Endothelial cell of umbilical vein (primary cell): ENCODE measurements at regions not wholly inside any gene's neighbourhood (a gene's known extent, or its start where the extent isn't known, plus 50 kb on each side); places are given as distances from the start of the nearest gene placed in this dataset.

Experiments
- BruUV-seq: library from RNA; stranded (reverse); fragments of 400-500 nt; replicated peaks from 2 replicates; lab custom pipeline; 2021; lab: Mats Ljungman, UMichigan
- CTCF ChIA-PET: fragments of 300-600, 350-600 bp; sonication (Branson Sonifier 250); formaldehyde crosslinking; loops from one replicate; lab custom pipeline; 2021; ENCODE audit warnings: antibody characterized with exemption, inconsistent platforms; lab: Charles Lee
- POLR2A ChIA-PET: fragments of 300-600, 350-600 bp; sonication (Branson Sonifier 250); formaldehyde crosslinking; loops from one replicate; lab custom pipeline; 2021; ENCODE audit warnings: antibody characterized with exemption, inconsistent platforms; lab: Charles Lee
- DNase-seq: peaks from one replicate; pipeline ENCODE4 v3.0.0-alpha.2; 2011; ENCODE audit warnings: low read depth, low spot score
- FAIRE-seq: peaks from 2 replicates; lab custom pipeline; 2011; peaks lifted over from hg19 to GRCh38; lab: Jason Lieb, UNC
- H2AFZ ChIP-seq: 2 replicates; pipeline ENCODE4 v1.6.0; 2012; ENCODE audit warnings: low read depth, low read length, control low read depth, inconsistent platforms
- H3K27ac ChIP-seq: 2 replicates; pipeline ENCODE4 v1.5.1; 2011; ENCODE audit warnings: low read depth, mild to moderate bottlenecking, control low read depth, low read length, moderate library complexity; ENCODE audit not compliant: insufficient read depth
- H3K27me3 ChIP-seq, 2 experiments: 2 replicates each; pipeline versions ENCODE4 v1.6.0 to v1.6.1; 2011; ENCODE audit warnings: low read length in 2 of 2, mixed read lengths in 1 of 2; ENCODE audit not compliant: control insufficient read depth in 2 of 2, insufficient read depth in 2 of 2
- H3K36me3 ChIP-seq, 2 experiments: 2 replicates in 1 of 2; 3 replicates in 1 of 2; pipeline ENCODE4 v1.5.1; 2011; ENCODE audit warnings: low read length in 2 of 2, mild to moderate bottlenecking in 1 of 2, moderate library complexity in 1 of 2; ENCODE audit not compliant: control insufficient read depth in 2 of 2, insufficient read depth in 2 of 2; ENCODE audit errors: extremely low read depth in 1 of 2
- H3K4me1 ChIP-seq: 3 replicates; pipeline ENCODE4 v1.5.1; 2011; ENCODE audit warnings: mild to moderate bottlenecking, low read length; ENCODE audit not compliant: control insufficient read depth, insufficient read depth; ENCODE audit errors: extremely low read depth
- H3K4me2 ChIP-seq: 2 replicates; pipeline ENCODE4 v1.6.1; 2011; ENCODE audit warnings: low read length, control low read depth, mixed read lengths; ENCODE audit not compliant: insufficient read depth
- H3K4me3 ChIP-seq, 3 experiments: fragments of 200-600 bp in 1 of 3; sonication (generic), shearing (Covaris generic) in 1 of 3; replicated peaks in 1 of 3; 2 replicates each; pipeline ENCODE4 v1.5.1; 2011 to 2016; ENCODE audit warnings: control low read depth in 3 of 3, low read length in 3 of 3, mild to moderate bottlenecking in 2 of 3, inconsistent platforms in 1 of 3, low read depth in 1 of 3, moderate library complexity in 1 of 3; ENCODE audit not compliant: insufficient read depth in 1 of 3
- H3K79me2 ChIP-seq: 2 replicates; pipeline ENCODE4 v1.6.0; 2012; ENCODE audit warnings: low read length, inconsistent platforms; ENCODE audit not compliant: control insufficient read depth, insufficient read depth
- H3K9ac ChIP-seq: replicated peaks from 2 replicates; pipeline ENCODE3; 2011; ENCODE audit warnings: low read length, control low read depth; ENCODE audit not compliant: insufficient read depth; ENCODE audit errors: extremely low read depth
- H3K9me1 ChIP-seq: replicated peaks from 3 replicates; pipeline ENCODE4 v1.6.0; 2011; ENCODE audit warnings: mild to moderate bottlenecking, low read length; ENCODE audit not compliant: control insufficient read depth, insufficient read depth; ENCODE audit errors: extremely low read depth
- H3K9me3 ChIP-seq: replicated peaks from 2 replicates; pipeline ENCODE4 v1.5.1; 2012; ENCODE audit warnings: low read length, inconsistent platforms; ENCODE audit not compliant: control insufficient read depth, insufficient read depth
- H4K20me1 ChIP-seq: replicated peaks from 2 replicates; pipeline ENCODE3; 2011; ENCODE audit warnings: mild to moderate bottlenecking, low read length; ENCODE audit not compliant: control insufficient read depth, insufficient read depth; ENCODE audit errors: extremely low read depth
- CTCF ChIP-seq, 2 donors: IDR thresholded peaks; 1 replicate in 1 of 2; 2 replicates in 1 of 2; pipeline ENCODE4 v1.5.1; 2011; ENCODE audit warnings: low read length in 2 of 2, mild to moderate bottlenecking in 2 of 2, moderate library complexity in 2 of 2, control low read depth in 1 of 2, inconsistent platforms in 1 of 2, low read depth in 1 of 2; ENCODE audit not compliant: insufficient read depth in 1 of 2; ENCODE audit errors: extremely low read depth in 1 of 2
- EZH2 ChIP-seq: IDR thresholded peaks from 2 replicates; pipeline ENCODE4 v1.6.1; 2012; ENCODE audit warnings: borderline replicate concordance, low read depth, mild to moderate bottlenecking, moderate library complexity, low read length, inconsistent platforms; ENCODE audit not compliant: severe bottlenecking
- FOS ChIP-seq: IDR thresholded peaks from 2 replicates; pipeline ENCODE4 v1.6.1; 2011; ENCODE audit warnings: mild to moderate bottlenecking, low read length, moderate library complexity, borderline replicate concordance; ENCODE audit not compliant: insufficient read depth
- GATA2 ChIP-seq: IDR thresholded peaks from 2 replicates; pipeline ENCODE4 v1.7.0; 2011; ENCODE audit warnings: low read depth, mild to moderate bottlenecking, moderate library complexity, mixed read lengths, low read length; ENCODE audit not compliant: insufficient read length, insufficient read depth
- JUN ChIP-seq: IDR thresholded peaks from 2 replicates; pipeline ENCODE4 v1.6.1; 2011; ENCODE audit warnings: borderline replicate concordance, low read depth; ENCODE audit not compliant: insufficient read length, insufficient read depth
- MAX ChIP-seq: IDR thresholded peaks from 2 replicates; pipeline ENCODE4 v1.6.1; 2011; ENCODE audit not compliant: insufficient read depth, insufficient read length
- MYC ChIP-seq: IDR thresholded peaks from one replicate; pipeline ENCODE4 v1.6.1; 2011; ENCODE audit warnings: mild to moderate bottlenecking, low read depth, low read length
- POLR2A ChIP-seq: IDR thresholded peaks from 2 replicates; pipeline ENCODE4 v1.6.1; 2012; ENCODE audit warnings: low read depth, mild to moderate bottlenecking, control low read depth, low read length
- POLR2AphosphoS5 ChIP-seq: IDR thresholded peaks from 2 replicates; pipeline ENCODE4 v1.6.1; 2012; ENCODE audit warnings: low read depth, mild to moderate bottlenecking, control low read depth, low read length, moderate library complexity; ENCODE audit not compliant: insufficient read depth
- dilution Hi-C: fragments of 300-500 bp; cut with MboI; formaldehyde crosslinking; loops from one replicate; pipeline ENCODE4 v1.15.0; 2019; ENCODE audit warnings: low sequenced_read_pairs; ENCODE audit not compliant: extremely low pct_ligation_motif_present
- intact Hi-C: fragments of 100-400 bp; cut with micrococcal nuclease; formaldehyde crosslinking; loops from one replicate; pipeline ENCODE4 v1.10.0; 2022

- DNase-seq, result no peak
- BruUV-seq, result no TSS peak
- dilution Hi-C loops, result no loop called here
Measured at GRCh38 chr1:108054396-108054795, 89.4 kb upstream of the VAV3 start.

More at GRCh38 chr1:108054396-108054795, 89.4 kb upstream of the VAV3 start:
- CTCF ChIA-PET, result no interaction called here
- Histone ChIP-seq H4K20me1 (no peaks in the 10 kb centered on the region), H3K27me3 (no peaks in the 10 kb centered on the region), H2AFZ (no peak overlapping the region), H3K9me3 (no peaks in the 10 kb centered on the region), H3K9me1 (no peaks in the 10 kb centered on the region), H3K4me2 (no peak overlapping the region), H3K4me3 (no peak overlapping the region), H3K9ac (no peak overlapping the region), H3K4me1 (peaks cover 18% of the 10 kb centered on the region), H3K36me3 (no peaks in the 10 kb centered on the region), H3K27ac (no peak overlapping the region), H3K79me2 (no peaks in the 10 kb centered on the region)
- no peak for FAIRE-seq
- intact Hi-C loops, result no loop called here
- no peak for TF ChIP-seq POLR2A
- no peak for TF ChIP-seq FOS
- TF ChIP-seq JUN, result no peak
- no peak for TF ChIP-seq MAX
- no peak for TF ChIP-seq MYC
- no peak for TF ChIP-seq POLR2AphosphoS5
- TF ChIP-seq CTCF (IDR thresholded peaks at IDR 0.05; ENCODE audit: extremely low read depth in 1 of 2, insufficient read depth in 1 of 2, low read depth in 1 of 2, low read length in 2 of 2), result no peak
- no peak for TF ChIP-seq GATA2
- no peak for TF ChIP-seq EZH2
- POLR2A ChIA-PET, result no interaction called here
